HUES64 (cell line): ENCODE measurements at regions not wholly inside any gene's neighbourhood (a gene's known extent, or its start where the extent isn't known, plus 50 kb on each side); places are given as distances from the start of the nearest gene placed in this dataset.
"Not testable (repeated sequence)": the region's sequence is repeated elsewhere in the genome, so short reads cannot be mapped to it uniquely, and the experiment has no call there.

ENCODE experiments used
- H3K27ac ChIP-seq: 2 replicates; pipeline ENCODE4 v1.7.0; 2013; ENCODE audit warnings: low read depth, low read length, inconsistent platforms
- H3K27me3 ChIP-seq: 2 replicates; pipeline ENCODE4 v1.6.1; 2013; ENCODE audit warnings: mild to moderate bottlenecking, low read length; ENCODE audit not compliant: insufficient read depth
- H3K36me3 ChIP-seq: 2 replicates; pipeline ENCODE4 v1.6.1; 2013; ENCODE audit warnings: mild to moderate bottlenecking, low read length; ENCODE audit not compliant: insufficient read depth
- H3K4me1 ChIP-seq: 2 replicates; pipeline ENCODE4 v1.6.1; 2013; ENCODE audit warnings: mild to moderate bottlenecking, low read length, moderate library complexity; ENCODE audit not compliant: insufficient read depth
- H3K4me3 ChIP-seq: 2 replicates; pipeline ENCODE4 v1.5.1; 2013; ENCODE audit warnings: mild to moderate bottlenecking, low read length, moderate library complexity
- H3K9ac ChIP-seq: 2 replicates; pipeline ENCODE4 v1.6.1; 2013; ENCODE audit warnings: mild to moderate bottlenecking, low read depth, low read length
- H3K9me3 ChIP-seq: 2 replicates; pipeline ENCODE4 v1.6.1; 2013; ENCODE audit warnings: low read depth, low read length; ENCODE audit not compliant: insufficient read depth
- WGBS: fragments of 150-250, 120-280 bp; methylation state at CpG from one replicate; pipeline ENCODE4 v1.1.7; 2013; ENCODE audit warnings: missing lambda C conversion rate; 5-methylcytosine and 5-hydroxymethylcytosine counted together

GRCh38 chr20:57819691-57820380 lies 110.0 kb upstream of the PMEPA1 start:
- Histone ChIP-seq H3K9me3 (no peaks in the 10 kb centered on the region), H3K27ac (no peak overlapping the region), H3K4me3 (no peak overlapping the region), H3K36me3 (no peaks in the 10 kb centered on the region), H3K4me1 (0 out of 2 replicates have a peak, but pooled peaks cover 2% of the 10 kb centered on the region), H3K27me3 (no peaks in the 10 kb centered on the region), H3K9ac (no peak overlapping the region)
- WGBS, result 80% methylated on average over 4 of the region's 4 CpGs

- H3K36me3 ChIP-seq, result no peaks in the 10 kb centered on the region
- no peaks in the 10 kb centered on the region for H3K27me3 ChIP-seq
- H3K9ac ChIP-seq, result no peak overlapping the region
- no peak overlapping the region for H3K27ac ChIP-seq
- H3K4me1 ChIP-seq, result 0 out of 2 replicates have a peak, but pooled peaks cover 2% of the 10 kb centered on the region
- no peaks in the 10 kb centered on the region for H3K9me3 ChIP-seq
- 97% methylated on average over 11 of the region's 11 CpGs for WGBS
- H3K4me3 ChIP-seq, result no peak overlapping the region
These were observed 109.5 kb upstream of the PMEPA1 start for GRCh38 chr20:57819291-57819690.

- 95% methylated on average over 10 of the region's 12 CpGs for WGBS
- Histone ChIP-seq H3K27ac (no peak overlapping the region), H3K4me3 (no peak overlapping the region), H3K27me3 (no peaks in the 10 kb centered on the region), H3K9me3 (no peaks in the 10 kb centered on the region), H3K9ac (no peak overlapping the region), H3K36me3 (no peaks in the 10 kb centered on the region), H3K4me1 (0 out of 2 replicates have a peak, but pooled peaks cover 2% of the 10 kb centered on the region)
These were observed 108.8 kb upstream of the PMEPA1 start for GRCh38 chr20:57818418-57819181.

- Histone ChIP-seq H3K9me3 (no peaks in the 10 kb centered on the region), H3K27me3 (no peaks in the 10 kb centered on the region), H3K4me3 (no peak overlapping the region), H3K9ac (no peak overlapping the region), H3K36me3 (no peaks in the 10 kb centered on the region), H3K27ac (no peak overlapping the region), H3K4me1 (peaks cover 10% of the 10 kb centered on the region)
- WGBS, result 97% methylated on average over 4 of the region's 4 CpGs
These were observed 105.6 kb upstream of the PMEPA1 start for GRCh38 chr20:57815405-57815804.

- no peaks in the 10 kb centered on the region for H3K9me3 ChIP-seq
- no peak overlapping the region for H3K27ac ChIP-seq
- H3K27me3 ChIP-seq, result no peaks in the 10 kb centered on the region
- H3K36me3 ChIP-seq, result no peaks in the 10 kb centered on the region
- WGBS, result 90% methylated on average over 6 of the region's 6 CpGs
- peaks cover 10% of the 10 kb centered on the region for H3K4me1 ChIP-seq
- H3K4me3 ChIP-seq, result no peak overlapping the region
- no peak overlapping the region for H3K9ac ChIP-seq
These were observed 104.7 kb upstream of the PMEPA1 start for GRCh38 chr20:57814529-57814928.

- peaks cover 10% of the 10 kb centered on the region for H3K4me1 ChIP-seq
- no peaks in the 10 kb centered on the region for H3K36me3 ChIP-seq
- 95% methylated on average over 6 of the region's 6 CpGs for WGBS
- no peak overlapping the region for H3K4me3 ChIP-seq
- no peaks in the 10 kb centered on the region for H3K9me3 ChIP-seq
- H3K27ac ChIP-seq, result no peak overlapping the region
- H3K27me3 ChIP-seq, result no peaks in the 10 kb centered on the region
- no peak overlapping the region for H3K9ac ChIP-seq
These were observed 103.9 kb upstream of the PMEPA1 start for GRCh38 chr20:57813509-57814269.

- not testable (repeated sequence) for H3K36me3 ChIP-seq, H3K9me3 ChIP-seq, H3K27ac ChIP-seq, H3K27me3 ChIP-seq, H3K9ac ChIP-seq, H3K4me3 ChIP-seq
- peaks cover 10% of the 10 kb centered on the region for H3K4me1 ChIP-seq
- 95% methylated on average over 3 of the region's 4 CpGs for whole genome bisulfite sequencing
These were observed 102.8 kb upstream of the PMEPA1 start for GRCh38 chr20:57812632-57813031.

- Histone ChIP-seq H3K4me3 (no peak overlapping the region), H3K36me3 (no peaks in the 10 kb centered on the region), H3K9me3 (no peaks in the 10 kb centered on the region), H3K4me1 (peaks cover 10% of the 10 kb centered on the region), H3K9ac (no peak overlapping the region), H3K27me3 (no peaks in the 10 kb centered on the region), H3K27ac (no peak overlapping the region)
- 32% methylated on average over 9 of the region's 9 CpGs for WGBS
These were observed 101.7 kb upstream of the PMEPA1 start for GRCh38 chr20:57811374-57812020.

- no peak overlapping the region for H3K27ac ChIP-seq
These were observed 100.9 kb upstream of the PMEPA1 start for GRCh38 chr20:57810511-57811373.

GRCh38 chr20:57809661-57810172 lies 99.9 kb upstream of the PMEPA1 start:
- Histone ChIP-seq H3K4me1 (peaks cover 10% of the 10 kb centered on the region), H3K9ac (no peak overlapping the region), H3K27ac (no peak overlapping the region)

More at GRCh38 chr20:57810511-57811373, 100.9 kb upstream of the PMEPA1 start:
- Histone ChIP-seq H3K4me3 (no peak overlapping the region), H3K27me3 (no peaks in the 10 kb centered on the region), H3K9me3 (no peaks in the 10 kb centered on the region), H3K36me3 (no peaks in the 10 kb centered on the region), H3K4me1 (peaks cover 10% of the 10 kb centered on the region), H3K9ac (no peak overlapping the region)
- 77% methylated on average over 26 of the region's 26 CpGs for WGBS

More at GRCh38 chr20:57809661-57810172, 99.9 kb upstream of the PMEPA1 start:
- Histone ChIP-seq H3K4me3 (no peak overlapping the region), H3K9me3 (no peaks in the 10 kb centered on the region), H3K27me3 (no peaks in the 10 kb centered on the region), H3K36me3 (no peaks in the 10 kb centered on the region)
- 90% methylated on average over 14 of the region's 14 CpGs for WGBS
